OCI-LY1 (cell line): ENCODE measurements at regions not wholly inside any gene's neighbourhood (a gene's known extent, or its start where the extent isn't known, plus 50 kb on each side); places are given as distances from the start of the nearest gene placed in this dataset.

ENCODE experiments used
- EZH2 ChIP-seq: fragments of 200-600 bp; sonication (generic), shearing (Covaris generic); IDR thresholded peaks from 2 replicates; pipeline ENCODE4 v1.8.0; 2017; ENCODE audit warnings: borderline replicate concordance, mixed run types, mild to moderate bottlenecking, antibody characterized with exemption, low read length, moderate library complexity, mixed read lengths
- TF ChIP-seq, protein P1 (sequence below): fragments of 200-600 bp; sonication (generic), shearing (Covaris generic); IDR thresholded peaks from 2 replicates; pipeline ENCODE4 v1.5.1; 2017; ENCODE audit warnings: mild to moderate bottlenecking, antibody characterized with exemption, low read length, moderate library complexity, mixed read lengths

DNA sequence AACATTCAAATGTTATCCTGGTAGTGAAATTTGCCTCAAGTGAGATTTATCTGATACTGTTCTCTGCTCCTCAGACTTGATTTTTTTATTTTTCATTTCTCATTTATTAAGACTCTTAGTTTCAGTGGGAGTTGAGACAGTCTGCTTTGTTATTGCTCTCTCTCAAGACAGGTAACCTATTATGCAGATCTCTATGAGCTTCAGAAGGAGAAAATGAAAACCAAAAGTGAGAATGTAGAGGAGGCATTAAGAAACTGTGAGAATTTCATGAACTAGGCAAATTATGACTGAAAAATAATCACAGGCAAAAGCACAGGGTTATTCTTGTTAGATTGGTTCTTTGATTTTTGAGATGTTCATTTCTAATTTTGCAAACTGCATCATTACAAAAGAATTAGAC is 290.0 kb upstream of the CHORDC1 start:
- TF ChIP-seq, protein P1, sequence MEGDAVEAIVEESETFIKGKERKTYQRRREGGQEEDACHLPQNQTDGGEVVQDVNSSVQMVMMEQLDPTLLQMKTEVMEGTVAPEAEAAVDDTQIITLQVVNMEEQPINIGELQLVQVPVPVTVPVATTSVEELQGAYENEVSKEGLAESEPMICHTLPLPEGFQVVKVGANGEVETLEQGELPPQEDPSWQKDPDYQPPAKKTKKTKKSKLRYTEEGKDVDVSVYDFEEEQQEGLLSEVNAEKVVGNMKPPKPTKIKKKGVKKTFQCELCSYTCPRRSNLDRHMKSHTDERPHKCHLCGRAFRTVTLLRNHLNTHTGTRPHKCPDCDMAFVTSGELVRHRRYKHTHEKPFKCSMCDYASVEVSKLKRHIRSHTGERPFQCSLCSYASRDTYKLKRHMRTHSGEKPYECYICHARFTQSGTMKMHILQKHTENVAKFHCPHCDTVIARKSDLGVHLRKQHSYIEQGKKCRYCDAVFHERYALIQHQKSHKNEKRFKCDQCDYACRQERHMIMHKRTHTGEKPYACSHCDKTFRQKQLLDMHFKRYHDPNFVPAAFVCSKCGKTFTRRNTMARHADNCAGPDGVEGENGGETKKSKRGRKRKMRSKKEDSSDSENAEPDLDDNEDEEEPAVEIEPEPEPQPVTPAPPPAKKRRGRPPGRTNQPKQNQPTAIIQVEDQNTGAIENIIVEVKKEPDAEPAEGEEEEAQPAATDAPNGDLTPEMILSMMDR = no peak
- no peak for TF ChIP-seq EZH2
